GM12891 (cell line): ENCODE measurements at regions not wholly inside any gene's neighbourhood (a gene's known extent, or its start where the extent isn't known, plus 50 kb on each side); places are given as distances from the start of the nearest gene placed in this dataset.

Experiments
- POLR2A ChIP-seq: IDR thresholded peaks from 2 replicates; pipeline ENCODE4 v1.6.1; 2011; ENCODE audit warnings: low read depth, low read length, control low read depth
- POLR2AphosphoS5 ChIP-seq: IDR thresholded peaks from 2 replicates; pipeline ENCODE4 v1.6.1; 2011; ENCODE audit warnings: low read depth, low read length, control low read depth

DNA sequence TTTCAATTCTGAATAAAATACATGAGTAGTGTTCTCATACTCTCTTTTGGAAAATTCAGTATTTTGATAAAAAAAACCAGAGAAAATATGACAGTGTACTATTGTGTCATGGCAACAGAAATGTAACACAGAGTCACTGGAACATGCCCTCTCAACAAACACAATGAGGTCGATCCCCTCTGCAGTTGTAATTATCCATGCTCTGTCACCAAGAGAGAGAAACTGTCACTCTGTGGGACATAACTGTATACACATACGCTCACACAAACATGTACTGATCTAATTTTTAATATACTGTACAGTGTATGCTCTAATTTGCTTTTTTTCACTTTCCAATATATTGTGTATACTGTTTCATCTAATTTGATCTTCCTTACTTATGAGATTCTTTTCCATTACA is 1136.8 kb upstream of the TENM3 start:
- TF ChIP-seq POLR2A: no peak
- TF ChIP-seq POLR2AphosphoS5: no peak
